GM19438 (cell line): ENCODE measurements at regions not wholly inside any gene's neighbourhood (a gene's known extent, or its start where the extent isn't known, plus 50 kb on each side); places are given as distances from the start of the nearest gene placed in this dataset.

ENCODE experiments used
- ATAC-seq: cut with Tn5 transposase; IDR thresholded peaks from one replicate; pipeline ENCODE4 v1.9.1; 2021; ENCODE audit warnings: low read depth; ENCODE audit not compliant: unreplicated experiment

DNA sequence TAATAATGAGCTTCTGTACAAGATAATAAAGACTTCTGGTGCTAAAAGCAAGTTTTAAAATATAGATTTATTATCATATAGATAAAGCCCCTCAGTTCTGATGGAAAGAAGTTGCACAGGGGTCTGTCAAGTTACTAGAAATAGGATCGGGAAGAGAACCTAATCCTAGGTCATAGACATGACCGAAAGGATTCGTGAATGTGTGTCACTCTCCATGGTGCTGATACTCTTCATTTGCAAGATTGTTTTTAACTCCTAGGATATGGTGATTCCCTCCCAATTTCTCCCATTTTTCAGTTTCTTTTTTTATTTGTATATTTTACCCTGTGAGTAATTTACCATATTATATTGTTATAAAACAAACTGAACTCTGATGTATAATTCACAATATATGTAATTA, 58.9 kb upstream of the CTNNA2 start:
- no peak for ATAC-seq

DNA sequence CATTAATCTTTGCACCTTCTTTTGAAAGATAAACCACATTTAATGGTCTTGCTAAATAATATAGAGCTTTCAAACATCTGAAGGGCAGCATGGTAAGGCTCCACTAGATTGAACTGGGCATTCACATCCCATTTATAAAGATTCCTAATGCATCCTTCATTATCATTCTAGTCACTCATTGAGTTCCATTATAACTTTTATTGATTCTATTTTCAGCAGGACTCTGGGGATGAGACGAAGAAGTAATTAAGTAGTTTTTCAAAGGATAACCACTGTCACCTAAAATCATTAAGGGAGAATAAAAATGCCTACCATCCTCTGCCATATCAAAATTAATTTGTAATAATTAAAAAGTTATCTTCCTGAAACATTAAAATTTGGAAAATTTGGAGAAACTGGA, 60.2 kb upstream of the CTNNA2 start:
- no peak for ATAC-seq

DNA sequence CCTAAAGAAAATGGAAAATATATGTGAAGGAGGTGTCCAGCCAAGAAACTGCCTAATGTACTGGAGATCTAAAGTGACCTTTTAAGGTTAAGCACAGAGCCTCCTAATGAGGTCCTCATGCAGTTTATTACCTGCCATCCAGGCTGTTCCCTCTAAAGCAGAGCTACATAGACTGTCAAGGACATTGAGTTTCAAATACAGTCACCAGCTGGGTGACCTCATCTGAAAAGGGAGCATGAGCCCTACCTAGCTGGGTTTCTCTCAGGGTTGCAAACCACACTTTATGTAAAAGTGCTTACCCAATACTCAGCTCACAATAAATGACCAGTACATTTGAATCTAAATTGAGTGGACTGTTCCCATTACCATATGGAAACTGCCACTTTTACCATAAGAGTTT, 65.4 kb upstream of the CTNNA2 start:
- no peak for ATAC-seq

DNA sequence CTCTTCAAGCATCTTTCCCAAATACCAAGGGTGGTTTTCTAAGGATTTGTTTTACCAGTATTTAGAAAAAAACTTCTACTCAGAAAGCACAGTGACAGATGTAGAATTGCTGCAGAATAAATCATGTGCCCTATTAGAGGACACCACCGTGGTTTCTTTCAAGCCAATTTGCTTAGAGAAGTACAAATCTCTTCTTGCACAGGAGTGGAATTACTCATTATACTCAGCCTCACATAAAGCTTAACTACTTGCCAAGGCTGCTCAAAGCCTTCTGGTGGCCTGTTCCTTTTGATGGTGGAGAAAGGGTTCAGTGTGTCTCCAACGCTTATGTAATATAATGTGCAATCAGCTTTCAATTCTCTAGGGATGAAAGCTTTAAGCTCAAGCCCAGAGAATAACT, 66.5 kb upstream of the CTNNA2 start:
- no peak for ATAC-seq

DNA sequence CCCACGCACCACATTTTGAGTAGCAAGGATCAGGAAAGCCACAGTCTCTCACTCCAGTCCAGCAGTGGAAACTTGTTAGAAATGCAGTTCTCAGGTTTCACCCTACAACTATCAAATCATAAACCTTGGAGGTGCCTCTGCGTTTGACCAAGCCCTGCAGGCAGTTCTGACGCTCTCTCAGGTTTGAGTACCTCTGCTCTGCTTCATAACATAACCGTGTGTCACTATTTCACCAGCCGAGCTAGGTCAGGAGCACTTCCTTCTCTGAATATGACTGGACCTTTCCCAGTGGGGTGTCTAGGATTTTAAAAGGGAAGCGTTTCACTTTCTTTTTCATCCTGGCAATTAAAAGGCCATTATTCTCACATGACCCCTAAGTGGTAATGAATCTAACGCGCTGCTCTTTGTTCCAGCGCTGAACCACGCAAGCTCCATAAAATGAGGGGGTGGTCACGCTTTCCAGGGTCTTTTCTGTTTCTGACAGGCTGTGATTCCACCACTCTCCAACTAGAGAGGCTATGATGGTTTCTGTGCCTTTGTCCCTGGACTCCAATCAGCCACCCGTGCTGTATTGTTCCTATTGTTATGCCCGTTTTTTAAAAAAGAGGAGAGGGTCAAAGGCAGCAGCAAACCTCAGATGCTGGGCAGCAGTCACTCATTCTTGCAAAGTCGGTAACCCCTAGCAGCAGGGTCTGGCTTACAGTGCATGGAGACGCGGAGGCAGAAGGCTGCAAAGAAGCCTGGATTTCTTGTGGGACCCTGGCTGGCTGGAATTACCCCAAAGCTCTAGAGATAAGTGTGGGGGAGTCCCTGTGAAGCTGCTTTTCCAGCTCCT, 75.2 kb upstream of the CTNNA2 start:
- ATAC-seq: no peak

DNA sequence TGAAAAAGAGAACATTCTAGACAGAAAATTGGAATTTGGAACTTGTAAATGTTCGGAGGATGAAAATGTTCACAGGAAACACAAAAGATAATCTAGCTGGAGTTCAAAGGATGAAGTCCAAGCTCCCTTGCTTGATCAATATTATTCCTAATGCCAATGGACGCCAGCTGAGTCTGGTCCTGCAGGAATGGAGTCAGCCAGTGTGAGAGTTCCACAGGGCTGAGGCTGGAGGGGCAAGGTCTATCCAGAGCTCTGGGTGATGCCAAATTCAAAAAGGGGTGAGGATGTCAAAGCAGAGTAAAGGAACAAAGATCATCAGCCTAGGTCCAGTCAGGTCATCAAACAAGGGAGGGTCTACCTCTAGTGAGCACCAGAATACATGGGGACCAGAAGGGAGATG, 78.5 kb upstream of the CTNNA2 start:
- ATAC-seq: no peak

DNA sequence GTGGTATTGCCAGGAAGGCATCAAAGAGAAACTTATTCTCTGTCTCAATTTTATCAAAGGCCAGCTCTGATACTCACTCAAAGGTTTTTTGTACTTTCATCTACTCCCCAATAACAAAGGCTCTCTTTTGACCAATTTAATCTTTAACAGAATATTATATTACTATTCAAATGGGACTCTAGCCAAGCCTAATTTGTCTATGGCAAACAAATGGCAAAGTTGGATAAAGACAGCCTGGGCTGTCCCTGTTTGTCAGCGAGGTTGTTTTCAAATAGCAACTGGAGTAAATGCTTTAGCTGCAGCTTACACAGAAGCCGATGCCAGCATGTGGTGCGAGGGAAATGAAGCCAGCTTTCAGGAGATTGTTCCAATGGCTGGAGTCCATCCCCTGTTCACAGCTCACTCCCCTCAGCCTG, 80.1 kb upstream of the CTNNA2 start:
- no peak for ATAC-seq

DNA sequence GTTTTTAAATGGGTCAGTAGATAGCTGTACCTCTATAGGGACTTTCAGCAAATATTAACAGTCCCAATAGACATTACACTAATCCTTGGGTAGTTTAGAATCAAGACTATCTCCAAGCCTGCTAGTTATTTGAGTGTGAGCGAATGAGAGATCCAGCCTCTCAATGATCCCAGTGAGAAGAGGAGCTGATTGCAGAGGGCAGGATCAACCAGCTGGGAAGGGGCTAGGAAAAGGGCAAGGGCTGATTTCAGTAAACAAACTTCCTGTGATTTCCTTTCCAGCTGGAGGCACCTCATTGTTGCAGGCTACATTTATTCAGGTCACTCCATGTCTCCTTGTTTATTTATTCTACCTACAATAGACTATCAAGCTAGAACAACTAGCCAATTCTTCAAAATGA, 84.1 kb upstream of the CTNNA2 start:
- no peak for ATAC-seq

DNA sequence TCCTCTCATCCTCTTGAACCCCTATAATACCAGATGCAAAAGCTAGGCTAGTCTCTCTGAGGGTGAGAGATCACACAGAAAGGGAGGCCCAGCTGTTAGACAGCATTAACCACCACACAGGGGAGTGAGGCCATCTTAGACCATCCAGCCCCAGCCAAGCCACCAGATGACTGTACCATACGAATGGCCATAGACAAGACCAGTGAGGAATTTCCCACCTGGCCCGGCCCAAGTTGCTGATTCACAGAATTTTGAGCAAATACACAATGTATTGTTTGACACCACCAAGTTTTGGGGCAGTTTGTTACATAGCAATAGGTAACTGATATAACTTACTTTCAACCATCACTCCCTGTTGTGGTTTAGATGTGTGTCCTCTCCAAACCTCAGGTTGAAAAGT, 98.2 kb upstream of the CTNNA2 start:
- ATAC-seq: no peak

DNA sequence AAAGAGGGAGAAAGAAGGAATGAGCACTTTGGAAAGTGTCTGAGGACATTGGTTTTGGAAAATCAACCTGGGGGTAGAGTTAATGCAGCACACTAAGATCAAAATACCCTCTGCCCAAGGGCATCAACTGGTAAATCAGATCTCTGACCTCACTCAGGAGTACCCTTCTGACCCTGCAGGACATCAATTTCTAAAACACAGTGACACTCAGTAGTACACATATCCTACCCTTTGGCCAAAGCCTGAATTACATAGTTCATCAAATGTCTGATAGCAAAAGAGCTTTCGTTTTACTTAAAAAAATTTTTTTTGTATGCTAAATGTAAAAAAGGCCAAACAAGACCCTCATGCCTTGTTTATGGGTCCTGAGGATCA, 118.4 kb upstream of the CTNNA2 start:
- no peak for ATAC-seq

DNA sequence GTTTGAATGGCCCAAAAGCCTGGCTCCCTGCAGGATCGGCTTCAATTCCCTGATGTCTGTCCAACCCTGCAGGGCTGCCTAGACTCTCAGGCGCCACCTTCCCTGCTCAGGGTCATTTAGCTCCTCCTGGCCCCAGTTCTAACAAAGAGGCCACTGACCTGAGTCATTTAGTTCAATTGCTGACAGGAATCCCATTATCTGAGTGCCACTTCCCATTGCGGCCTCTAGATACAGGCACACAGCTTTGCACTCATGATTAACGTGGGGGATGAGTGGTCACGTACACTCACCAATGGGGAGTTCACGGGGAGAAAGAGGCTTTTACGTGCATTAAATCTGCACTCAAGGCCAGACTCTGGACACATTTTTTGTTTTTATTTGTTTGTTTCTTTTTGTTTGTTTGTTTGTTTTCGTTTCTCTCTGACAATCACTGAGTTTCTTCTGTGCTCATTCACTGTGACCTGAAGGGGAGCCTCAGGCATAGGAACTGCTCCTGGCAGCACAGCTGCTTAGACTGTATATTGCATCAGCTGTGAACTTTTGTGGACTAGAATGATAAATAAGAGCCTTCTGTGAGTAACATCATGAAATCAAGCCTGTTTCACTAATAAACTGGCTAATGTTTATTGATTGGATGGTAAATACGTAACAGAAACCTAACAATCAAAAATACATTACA, 118.9 kb upstream of the CTNNA2 start:
- no peak for ATAC-seq

DNA sequence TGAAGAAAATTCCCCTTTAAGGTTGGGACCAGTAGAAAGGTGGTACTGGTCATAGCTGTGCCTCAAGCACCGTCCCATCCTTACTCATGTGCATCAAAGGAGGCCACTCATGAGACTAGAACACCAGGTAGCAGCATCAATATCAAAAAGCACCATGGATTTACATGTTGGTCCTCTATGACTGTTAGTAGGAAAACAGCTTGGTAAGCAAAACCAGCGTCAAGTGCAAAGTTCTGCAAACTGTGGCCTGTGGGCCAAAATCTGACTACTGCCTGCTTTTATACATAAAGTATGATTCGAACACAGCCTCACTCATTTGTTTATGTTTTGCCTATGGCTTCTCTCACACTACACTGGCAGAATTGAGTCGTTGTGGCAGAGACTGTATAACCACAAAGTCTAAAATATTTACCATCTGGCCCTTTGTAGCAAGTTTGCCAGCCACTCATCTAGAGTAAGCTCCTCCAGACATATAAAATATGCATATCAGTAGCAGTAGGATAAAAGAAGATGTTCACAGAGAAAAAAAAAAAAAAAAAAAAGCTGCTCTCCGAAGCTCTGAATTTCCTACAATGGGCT, 119.7 kb upstream of the CTNNA2 start:
- no peak for ATAC-seq

DNA sequence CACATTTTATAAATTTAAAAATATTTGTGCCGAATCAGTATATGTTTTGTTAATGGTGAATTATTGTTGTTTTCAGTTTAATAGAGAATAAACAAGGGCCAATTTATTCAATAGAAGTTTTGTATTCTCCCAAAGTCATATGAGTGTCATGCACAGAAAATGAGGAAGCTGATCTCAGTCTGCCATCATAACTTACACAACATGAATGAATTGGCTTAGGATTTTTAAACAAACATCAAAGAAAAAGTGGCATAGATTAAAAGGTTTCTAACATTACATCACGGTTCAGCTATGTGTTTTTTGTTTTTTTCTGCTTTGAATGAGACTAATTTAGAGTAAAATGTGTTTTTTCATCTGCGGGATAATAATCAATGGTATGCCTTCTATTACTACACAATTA, 123.4 kb upstream of the CTNNA2 start:
- ATAC-seq: no peak

DNA sequence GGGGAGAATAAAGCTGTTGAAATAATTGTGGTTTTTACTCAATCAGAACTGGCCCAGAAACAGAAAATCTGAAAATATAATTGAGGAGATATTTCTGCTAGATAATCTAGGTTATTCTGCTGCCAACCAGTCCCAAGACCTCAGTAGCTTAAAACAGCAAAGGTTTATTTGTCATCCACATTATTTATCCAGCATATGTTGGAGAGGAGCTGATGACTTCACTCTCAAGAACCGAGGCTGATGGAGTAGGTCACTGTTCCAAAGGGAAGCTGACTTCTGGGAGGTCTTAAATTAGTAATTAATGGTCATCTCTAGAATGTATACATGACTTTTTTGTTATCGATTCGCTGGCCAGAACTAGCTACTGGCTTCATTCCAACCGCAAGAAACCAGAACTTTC, 124.8 kb upstream of the CTNNA2 start:
- no peak for ATAC-seq

DNA sequence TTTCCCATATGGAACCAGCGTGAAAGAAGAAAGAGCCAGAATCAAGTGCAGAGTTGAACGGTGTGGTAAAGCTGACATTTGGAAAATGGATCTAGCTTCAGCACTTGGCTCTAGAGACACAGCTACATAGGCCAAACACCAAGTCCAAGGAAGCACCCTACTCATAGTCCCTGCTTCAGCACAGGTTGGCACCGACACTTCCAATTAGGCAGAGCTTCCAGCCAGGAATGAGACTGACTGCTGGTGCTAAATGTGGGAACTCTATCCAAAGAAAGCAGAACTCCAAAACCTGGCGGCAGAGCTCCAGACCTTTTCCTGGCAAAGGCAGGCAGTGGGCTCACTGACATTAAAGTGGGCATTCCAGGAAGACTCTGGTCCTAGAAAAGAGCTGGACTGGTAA, 125.4 kb upstream of the CTNNA2 start:
- ATAC-seq: no peak

DNA sequence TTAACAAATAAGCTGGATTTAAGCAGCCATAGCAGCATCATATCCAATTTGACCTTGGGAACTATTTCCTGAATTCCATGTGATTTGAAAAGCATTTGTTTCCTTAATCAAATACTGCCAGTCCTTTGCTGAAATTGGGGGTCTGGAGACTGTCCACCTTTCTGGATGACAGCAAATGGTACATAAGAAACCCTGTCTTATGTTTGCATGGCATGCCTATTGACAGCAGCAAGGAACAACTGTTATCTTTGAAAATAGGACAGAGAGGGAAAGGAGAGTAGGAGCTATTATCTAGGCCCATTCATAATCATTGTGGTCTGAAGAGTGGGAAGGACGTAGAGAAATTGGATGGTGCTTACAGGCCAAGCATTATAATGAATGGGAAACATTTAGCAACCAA, 129.2 kb upstream of the CTNNA2 start:
- no peak for ATAC-seq

DNA sequence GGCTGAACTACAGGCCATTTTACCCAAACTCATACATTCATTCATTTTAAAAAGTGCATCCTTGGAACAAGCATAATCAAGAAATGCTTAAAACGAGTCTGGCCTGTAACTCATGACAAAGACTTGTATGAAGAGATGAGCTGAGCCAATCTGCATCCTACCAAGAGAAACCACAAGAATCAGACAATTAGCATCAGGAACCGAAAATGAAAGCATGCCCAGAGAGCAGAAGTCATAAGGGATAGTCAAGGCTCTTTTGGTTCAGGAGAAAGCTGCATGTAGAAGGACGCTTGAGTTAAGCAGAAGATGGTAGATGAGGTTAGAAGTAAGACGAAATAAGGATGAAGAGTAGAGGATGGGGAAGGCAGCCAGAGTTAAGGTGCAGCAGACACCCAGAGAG, 137.0 kb upstream of the CTNNA2 start:
- ATAC-seq: no peak

DNA sequence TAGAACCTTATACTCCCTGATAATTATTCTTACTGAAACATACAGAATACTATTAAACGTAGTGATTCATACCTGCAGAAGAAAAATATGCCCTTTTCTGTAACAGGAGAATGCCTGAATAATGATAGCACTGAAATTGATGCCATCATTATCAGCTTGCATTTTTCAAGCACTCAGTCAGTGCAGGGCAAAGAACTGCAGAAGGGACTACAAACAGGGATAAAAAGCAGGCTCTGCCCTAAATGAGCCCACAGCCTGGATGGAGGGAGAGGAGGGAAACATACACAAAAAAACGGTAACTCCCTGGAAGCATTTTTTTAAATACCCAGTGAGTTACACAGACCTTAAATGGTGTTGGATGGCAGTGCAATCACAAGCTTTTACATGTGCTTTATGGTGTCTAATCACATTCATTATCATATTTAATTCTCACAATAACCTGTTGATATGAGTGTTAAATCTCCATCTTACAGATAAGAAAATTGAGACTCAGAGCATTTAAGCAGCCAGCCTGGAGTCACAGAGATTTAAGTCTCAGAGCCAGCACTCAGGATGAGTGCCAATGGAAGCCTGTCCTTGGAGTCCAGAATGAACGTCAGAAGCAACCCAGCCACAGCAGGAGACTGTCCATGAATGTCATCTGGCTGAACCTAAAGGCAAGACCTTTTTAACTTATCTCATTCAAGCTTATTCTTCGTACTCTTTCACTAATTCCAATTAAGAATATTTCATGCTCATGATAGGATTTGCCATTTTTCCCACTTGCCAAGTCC, 139.3 kb upstream of the CTNNA2 start:
- ATAC-seq: no peak

DNA sequence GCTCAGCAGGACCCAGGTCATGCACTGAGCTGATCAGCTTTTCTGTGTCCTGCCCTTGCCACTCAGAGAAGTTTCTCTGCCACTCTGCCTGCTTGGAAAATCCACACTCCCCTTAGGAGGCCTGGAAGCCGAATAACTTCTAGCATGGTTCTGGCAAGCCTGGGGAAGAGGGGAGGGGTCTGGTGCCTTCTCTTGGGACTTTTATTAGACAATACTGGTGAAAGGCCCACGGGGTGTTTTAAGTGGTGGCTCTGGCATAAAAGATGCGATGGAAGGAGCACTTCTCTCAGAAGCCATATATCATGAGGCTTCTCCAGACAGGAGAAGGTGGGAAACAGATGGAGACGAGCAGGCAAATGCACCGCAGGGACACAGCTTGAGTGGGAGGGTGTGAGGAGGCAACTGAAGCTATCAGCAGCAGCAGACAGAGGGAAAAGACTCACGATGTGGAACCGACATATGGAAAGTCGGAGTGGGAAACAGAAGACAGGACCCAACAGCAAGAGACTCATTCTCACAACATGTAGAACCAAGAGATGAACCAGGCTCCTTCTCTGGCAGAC, 141.8 kb upstream of the CTNNA2 start:
- ATAC-seq: no peak

DNA sequence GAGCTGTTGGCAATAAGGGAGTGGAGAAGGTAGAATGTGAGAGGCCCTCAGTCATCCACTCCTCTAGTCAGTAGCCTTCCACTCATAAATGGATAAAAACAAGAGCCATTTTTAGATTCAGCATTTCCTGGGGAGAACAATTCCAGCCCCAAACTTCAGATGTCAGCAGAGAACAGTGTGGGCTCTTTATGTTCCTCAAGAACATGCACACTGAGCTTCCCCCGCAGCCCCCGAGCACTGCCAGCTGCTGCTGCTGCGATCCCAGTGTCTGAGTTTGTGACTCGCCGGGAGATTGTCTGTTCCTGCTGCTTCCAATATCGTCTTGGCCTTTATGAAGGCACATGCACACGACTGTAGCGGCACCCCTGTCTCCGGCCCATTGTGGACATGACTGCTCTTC, 143.7 kb upstream of the CTNNA2 start:
- ATAC-seq: no peak

DNA sequence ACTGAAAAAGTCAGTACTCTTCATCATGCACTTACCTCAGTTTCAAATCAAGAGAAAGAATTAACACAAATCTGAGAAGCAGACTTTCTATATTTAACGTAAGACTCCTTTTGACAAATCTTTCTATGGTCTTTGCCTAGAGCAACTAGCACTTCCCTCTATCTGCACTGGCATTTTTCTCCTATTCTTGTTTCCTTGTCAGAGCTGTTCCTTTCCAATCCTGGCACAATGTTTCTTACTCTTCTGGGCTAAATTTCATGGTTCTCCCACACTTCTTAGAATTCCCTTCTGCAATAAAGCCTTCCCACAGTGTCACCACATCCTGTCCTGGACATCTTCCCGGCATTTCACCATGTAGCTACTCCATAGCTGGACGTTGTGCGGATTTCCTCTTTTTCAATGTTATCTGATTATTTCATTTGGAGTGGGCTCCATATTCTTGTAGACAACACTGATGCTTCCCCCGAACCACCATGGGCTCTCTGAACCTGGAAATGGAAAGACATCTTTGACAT, 144.7 kb upstream of the CTNNA2 start:
- no peak for ATAC-seq
